Nephron progenitor cell (in vitro differentiated cells): ENCODE measurements at regions not wholly inside any gene's neighbourhood (a gene's known extent, or its start where the extent isn't known, plus 50 kb on each side); places are given as distances from the start of the nearest gene placed in this dataset.

Experiments used
- DNase-seq: peaks from one replicate; pipeline ENCODE4 v3.0.0; 2021
- H3K27ac Mint-ChIP-seq: 2 replicates; pipeline ENCODE4 v1.8.0; 2021; ENCODE audit warnings: mild to moderate bottlenecking, moderate library complexity, mixed read lengths
- H3K27me3 Mint-ChIP-seq: 2 replicates; pipeline ENCODE4 v1.8.0; 2021; ENCODE audit warnings: mild to moderate bottlenecking, low read depth, mixed read lengths; ENCODE audit not compliant: poor library complexity
- H3K36me3 Mint-ChIP-seq: 2 replicates; pipeline ENCODE4 v1.8.0; 2021; ENCODE audit warnings: low read depth, mixed read lengths
- H3K4me1 Mint-ChIP-seq: 2 replicates; pipeline ENCODE4 v1.8.0; 2021; ENCODE audit warnings: mixed read lengths
- H3K4me3 Mint-ChIP-seq: 2 replicates; pipeline ENCODE4 v1.8.0; 2021; ENCODE audit warnings: mild to moderate bottlenecking, moderate library complexity, mixed read lengths
- H3K9me3 Mint-ChIP-seq: 2 replicates; pipeline ENCODE4 v1.8.0; 2021; ENCODE audit warnings: mild to moderate bottlenecking, moderate library complexity, mixed read lengths
- TF ChIP-seq, protein P1 (sequence below): fragments of 200-600 bp; sonication (generic); IDR thresholded peaks from 2 replicates; pipeline ENCODE4 v1.5.0; 2021; ENCODE audit warnings: antibody characterized with exemption

DNA sequence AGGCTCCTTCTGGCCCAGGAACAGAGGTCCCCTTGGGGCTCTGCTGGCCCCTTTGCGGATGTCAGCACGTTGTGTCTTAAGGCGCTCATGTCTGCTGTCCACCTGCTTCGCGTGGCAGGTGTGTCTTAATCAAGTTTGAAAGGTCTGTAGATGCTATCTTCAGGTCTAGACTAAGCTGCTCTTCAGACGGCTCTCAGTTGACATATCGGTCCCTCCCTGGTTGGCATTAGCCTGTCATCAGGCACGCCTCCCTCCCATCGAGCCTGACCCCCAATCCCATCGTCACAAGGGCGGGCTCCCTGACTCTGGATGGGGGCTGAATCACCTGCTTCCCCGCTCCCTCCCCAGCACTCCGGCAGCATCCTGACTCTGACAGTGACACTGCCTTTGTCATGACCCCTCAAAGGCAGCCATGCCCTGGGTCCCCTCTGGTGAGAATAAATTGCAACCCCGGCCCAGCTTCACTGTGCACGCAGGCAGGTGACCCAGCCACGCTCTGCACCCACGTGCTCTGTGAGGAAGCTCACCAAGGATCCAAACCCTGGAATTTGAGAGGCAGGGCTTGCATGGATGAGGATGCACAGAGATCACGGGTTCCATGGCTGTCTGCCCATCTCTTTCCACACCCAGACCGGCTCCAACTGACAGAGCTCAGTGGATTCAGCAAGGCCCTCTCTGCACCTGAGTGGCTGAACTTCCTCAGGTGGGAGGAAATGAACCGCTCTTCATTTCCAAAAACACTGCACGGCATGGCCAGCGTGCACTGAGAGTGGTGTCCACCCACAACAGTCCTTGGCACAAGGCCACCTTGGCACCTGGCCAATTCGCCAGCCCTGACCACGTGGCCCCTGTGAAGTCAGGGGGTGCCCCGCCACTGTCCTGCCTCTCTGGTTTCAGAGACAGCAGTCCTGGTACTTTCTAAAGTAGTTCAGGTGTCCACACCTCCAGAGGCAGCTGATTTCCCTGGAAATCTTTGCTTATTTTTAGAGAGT, 110.2 kb upstream of the GPC1 start:
- H3K27ac Mint-ChIP-seq: no peak overlapping the region
- no peaks in the 10 kb centered on the region for H3K36me3 Mint-ChIP-seq
- no peaks in the 10 kb centered on the region for H3K9me3 Mint-ChIP-seq
- TF ChIP-seq, protein P1, sequence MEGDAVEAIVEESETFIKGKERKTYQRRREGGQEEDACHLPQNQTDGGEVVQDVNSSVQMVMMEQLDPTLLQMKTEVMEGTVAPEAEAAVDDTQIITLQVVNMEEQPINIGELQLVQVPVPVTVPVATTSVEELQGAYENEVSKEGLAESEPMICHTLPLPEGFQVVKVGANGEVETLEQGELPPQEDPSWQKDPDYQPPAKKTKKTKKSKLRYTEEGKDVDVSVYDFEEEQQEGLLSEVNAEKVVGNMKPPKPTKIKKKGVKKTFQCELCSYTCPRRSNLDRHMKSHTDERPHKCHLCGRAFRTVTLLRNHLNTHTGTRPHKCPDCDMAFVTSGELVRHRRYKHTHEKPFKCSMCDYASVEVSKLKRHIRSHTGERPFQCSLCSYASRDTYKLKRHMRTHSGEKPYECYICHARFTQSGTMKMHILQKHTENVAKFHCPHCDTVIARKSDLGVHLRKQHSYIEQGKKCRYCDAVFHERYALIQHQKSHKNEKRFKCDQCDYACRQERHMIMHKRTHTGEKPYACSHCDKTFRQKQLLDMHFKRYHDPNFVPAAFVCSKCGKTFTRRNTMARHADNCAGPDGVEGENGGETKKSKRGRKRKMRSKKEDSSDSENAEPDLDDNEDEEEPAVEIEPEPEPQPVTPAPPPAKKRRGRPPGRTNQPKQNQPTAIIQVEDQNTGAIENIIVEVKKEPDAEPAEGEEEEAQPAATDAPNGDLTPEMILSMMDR: no peak
- H3K4me3 Mint-ChIP-seq: no peak overlapping the region
- peaks cover 11% of the 10 kb centered on the region for H3K27me3 Mint-ChIP-seq
- H3K4me1 Mint-ChIP-seq: peaks cover 8% of the 10 kb centered on the region
- no peak for DNase-seq

DNA sequence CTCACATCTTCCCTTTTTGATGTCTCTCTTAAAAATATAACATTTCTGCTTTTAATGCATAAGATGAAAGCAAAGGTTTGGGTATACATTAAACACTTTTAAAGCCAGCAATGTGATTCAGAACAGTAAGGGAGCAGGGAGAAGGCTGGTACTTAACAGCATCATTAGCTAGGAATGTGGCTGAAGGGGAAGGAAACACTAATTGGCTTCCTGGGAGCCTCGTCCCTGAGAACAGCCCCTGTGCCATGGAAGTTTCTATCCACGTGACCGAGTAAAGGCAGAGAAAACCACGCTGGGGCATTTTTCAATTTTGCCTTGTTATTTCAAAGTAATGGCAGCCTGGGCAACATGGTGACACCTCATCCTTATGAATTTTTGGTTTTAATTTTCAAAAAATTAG, 109.2 kb upstream of the GPC1 start:
- no peak overlapping the region for H3K27ac Mint-ChIP-seq
- peaks cover 11% of the 10 kb centered on the region for H3K27me3 Mint-ChIP-seq
- peaks cover 5% of the 10 kb centered on the region for H3K9me3 Mint-ChIP-seq
- TF ChIP-seq, protein P1: no peak
- DNase-seq: no peak
- no peaks in the 10 kb centered on the region for H3K36me3 Mint-ChIP-seq
- peaks cover 4% of the 10 kb centered on the region for H3K4me1 Mint-ChIP-seq
- H3K4me3 Mint-ChIP-seq: no peak overlapping the region

DNA sequence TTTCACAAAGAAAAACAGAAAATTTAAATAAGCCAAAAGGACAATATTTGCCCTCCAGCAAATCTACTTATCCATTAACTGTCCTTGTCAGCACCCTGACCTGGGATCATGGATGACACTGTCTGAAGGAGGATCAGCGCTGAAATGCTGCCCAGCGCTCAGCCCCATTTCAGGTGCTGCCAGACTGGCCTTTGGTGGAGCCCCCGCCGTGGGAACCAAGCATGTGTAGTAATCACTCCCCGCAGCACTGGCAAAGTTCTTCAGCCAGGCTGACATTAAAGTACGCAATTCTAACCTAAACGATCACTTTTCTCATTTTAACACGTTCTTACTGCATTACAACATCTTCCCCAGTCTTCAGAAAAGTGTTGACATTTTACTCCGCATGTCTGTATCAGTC, 108.6 kb upstream of the GPC1 start:
- Mint-ChIP-seq H3K27ac (no peak overlapping the region), H3K27me3 (peaks cover 11% of the 10 kb centered on the region), H3K9me3 (peaks cover 9% of the 10 kb centered on the region), H3K4me1 (peaks cover 4% of the 10 kb centered on the region), H3K36me3 (no peaks in the 10 kb centered on the region), H3K4me3 (no peak overlapping the region)
- TF ChIP-seq, protein P1: no peak
- no peak for DNase-seq

DNA sequence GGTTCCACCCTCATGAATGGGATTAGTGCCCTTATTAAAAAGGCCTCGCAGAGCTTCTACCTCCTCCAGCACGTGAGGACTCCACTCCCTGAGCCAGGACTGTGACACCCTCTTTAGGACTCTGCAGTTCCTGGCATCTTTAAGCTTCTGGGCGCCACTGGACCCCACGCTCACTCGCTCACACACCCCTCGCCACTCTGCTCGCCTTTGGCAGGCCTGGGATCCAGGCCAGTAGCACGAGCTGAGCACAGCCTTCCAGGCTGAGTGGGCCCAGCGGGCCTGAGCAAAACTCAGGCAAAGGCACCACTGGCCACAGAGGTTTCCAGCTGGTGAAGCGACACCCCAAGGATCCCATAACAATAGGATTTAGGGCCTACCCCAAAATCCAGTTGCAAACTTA, 107.9 kb upstream of the GPC1 start:
- Mint-ChIP-seq H3K36me3 (no peaks in the 10 kb centered on the region), H3K4me3 (no peak overlapping the region), H3K4me1 (peaks cover 2% of the 10 kb centered on the region), H3K27ac (no peak overlapping the region), H3K27me3 (peaks cover 11% of the 10 kb centered on the region), H3K9me3 (peaks cover 12% of the 10 kb centered on the region)
- TF ChIP-seq, protein P1: no peak
- DNase-seq: no peak

DNA sequence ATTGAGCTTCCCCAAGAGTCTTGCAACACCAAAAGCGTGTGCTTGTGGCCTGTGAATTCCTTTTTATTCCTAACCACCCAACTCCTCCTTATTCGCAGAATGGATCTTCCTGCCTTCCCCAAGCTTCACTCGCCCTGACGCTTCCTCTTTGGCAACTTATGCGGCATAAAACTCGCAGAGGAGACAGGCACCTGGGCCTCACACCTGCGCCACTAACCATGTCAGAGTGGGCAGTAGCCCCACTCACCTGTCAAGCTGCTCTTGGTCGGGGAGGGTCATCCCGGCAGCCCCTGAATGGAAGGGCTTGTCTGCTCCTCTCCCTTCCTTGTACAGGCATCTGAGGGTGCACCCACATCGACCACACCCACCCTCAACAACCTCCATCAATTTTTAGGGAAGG, 106.9 kb upstream of the GPC1 start:
- Mint-ChIP-seq H3K27me3 (peaks cover 16% of the 10 kb centered on the region), H3K27ac (no peak overlapping the region), H3K4me3 (no peak overlapping the region), H3K9me3 (peaks cover 12% of the 10 kb centered on the region), H3K4me1 (no peaks in the 10 kb centered on the region), H3K36me3 (no peaks in the 10 kb centered on the region)
- TF ChIP-seq, protein P1: no peak
- no peak for DNase-seq
